ENCODE measurements at regions not wholly inside any gene's neighbourhood (a gene's known extent, or its start where the extent isn't known, plus 50 kb on each side); places are given as distances from the start of the nearest gene placed in this dataset.

DNA sequence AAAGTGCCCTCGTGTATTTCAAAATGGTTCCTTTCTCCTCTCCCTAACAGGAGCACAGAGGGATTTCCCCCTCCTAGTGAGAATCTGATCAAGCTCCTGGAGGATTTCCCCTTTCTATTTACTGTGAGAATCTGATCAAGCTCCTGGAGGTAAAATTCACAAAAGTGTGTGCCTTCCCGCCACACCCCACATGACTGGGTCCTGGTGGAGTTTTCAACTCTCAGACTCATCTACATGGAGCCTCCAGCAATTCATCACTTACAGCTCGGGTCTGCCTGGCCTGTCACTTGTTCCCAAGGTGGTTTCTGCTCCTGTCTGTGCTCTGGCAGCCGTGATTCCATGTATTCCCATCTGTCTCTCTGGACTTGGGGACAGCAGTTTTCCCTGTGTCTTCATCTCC lies 590.7 kb downstream of the FBXO15 start:
- TF ChIP-seq EP300 (IDR thresholded peaks at IDR 0.05) (no peak), POLR2A (IDR thresholded peaks at IDR 0.05) (no peak)
- TF ChIP-seq, protein P1, sequence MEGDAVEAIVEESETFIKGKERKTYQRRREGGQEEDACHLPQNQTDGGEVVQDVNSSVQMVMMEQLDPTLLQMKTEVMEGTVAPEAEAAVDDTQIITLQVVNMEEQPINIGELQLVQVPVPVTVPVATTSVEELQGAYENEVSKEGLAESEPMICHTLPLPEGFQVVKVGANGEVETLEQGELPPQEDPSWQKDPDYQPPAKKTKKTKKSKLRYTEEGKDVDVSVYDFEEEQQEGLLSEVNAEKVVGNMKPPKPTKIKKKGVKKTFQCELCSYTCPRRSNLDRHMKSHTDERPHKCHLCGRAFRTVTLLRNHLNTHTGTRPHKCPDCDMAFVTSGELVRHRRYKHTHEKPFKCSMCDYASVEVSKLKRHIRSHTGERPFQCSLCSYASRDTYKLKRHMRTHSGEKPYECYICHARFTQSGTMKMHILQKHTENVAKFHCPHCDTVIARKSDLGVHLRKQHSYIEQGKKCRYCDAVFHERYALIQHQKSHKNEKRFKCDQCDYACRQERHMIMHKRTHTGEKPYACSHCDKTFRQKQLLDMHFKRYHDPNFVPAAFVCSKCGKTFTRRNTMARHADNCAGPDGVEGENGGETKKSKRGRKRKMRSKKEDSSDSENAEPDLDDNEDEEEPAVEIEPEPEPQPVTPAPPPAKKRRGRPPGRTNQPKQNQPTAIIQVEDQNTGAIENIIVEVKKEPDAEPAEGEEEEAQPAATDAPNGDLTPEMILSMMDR (IDR thresholded peaks at IDR 0.05): no peak

All from gastroesophageal sphincter (tissue), 3 donors.